HG03175 (cell line): ENCODE measurements at regions not wholly inside any gene's neighbourhood (a gene's known extent, or its start where the extent isn't known, plus 50 kb on each side); places are given as distances from the start of the nearest gene placed in this dataset.
"Not testable (repeated sequence)": the region's sequence is repeated elsewhere in the genome, so short reads cannot be mapped to it uniquely, and the experiment has no call there.

Experiments
- ATAC-seq: cut with Tn5 transposase; IDR thresholded peaks from one replicate; pipeline ENCODE4 v1.9.1; 2021; ENCODE audit warnings: mild to moderate bottlenecking, moderate library complexity; ENCODE audit not compliant: unreplicated experiment

DNA sequence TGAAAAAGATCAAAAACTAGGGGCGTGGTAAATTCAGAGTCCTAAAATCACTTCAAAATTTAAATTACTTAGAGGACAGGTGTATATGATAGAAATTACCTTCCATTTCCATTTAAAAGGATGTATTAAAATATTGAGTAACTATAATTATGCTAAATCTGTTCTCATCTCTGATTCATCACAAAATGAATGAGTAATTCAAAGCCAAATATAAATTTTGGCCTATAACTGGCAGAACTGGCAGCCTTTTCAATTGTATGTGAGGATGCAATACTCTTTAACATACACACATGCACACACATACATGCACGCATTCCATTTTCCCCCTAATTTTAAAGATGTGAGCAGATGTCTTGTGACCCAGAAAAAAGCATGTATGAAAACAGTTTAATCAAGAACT lies 194.6 kb downstream of the EPM2A start:
- ATAC-seq, result no peak

DNA sequence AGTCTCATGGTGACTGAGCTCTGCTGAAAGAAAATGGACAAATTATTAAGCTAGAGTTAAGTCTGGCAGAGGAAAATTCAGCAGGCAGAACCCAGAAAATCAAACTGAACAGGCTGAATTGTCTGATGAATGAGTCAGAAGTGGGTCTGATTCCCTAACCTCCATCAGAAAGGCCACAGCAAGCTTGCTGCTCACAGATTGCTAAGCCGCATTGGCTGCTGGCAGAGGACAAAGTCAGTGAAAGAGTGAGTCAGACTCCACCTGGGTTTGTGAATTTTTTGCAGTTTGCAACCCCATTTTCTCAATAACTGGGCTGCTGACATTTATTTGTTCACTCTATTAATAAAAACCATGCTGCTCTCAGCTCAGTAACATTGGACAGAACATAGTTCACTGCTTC lies 191.3 kb downstream of the EPM2A start:
- no peak for ATAC-seq

DNA sequence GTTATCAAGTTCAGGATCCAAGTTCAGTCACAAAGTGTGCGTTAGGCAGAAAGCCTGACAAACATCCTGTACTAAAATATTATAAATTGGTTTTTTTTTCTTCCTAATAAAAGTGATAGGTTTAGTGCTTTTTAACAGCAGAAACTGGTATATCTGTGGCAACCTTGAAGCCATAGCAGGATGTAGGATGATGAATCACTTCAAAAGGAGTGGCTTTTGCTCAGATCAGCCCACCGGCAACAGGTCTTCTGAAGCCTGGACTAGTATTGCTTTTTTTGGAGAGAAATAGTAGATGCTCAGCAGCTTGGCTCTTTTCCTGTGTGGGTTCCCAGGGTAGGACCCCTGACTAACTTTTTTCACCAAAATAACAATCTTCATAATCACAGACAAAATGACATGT lies 190.8 kb downstream of the EPM2A start:
- no peak for ATAC-seq

DNA sequence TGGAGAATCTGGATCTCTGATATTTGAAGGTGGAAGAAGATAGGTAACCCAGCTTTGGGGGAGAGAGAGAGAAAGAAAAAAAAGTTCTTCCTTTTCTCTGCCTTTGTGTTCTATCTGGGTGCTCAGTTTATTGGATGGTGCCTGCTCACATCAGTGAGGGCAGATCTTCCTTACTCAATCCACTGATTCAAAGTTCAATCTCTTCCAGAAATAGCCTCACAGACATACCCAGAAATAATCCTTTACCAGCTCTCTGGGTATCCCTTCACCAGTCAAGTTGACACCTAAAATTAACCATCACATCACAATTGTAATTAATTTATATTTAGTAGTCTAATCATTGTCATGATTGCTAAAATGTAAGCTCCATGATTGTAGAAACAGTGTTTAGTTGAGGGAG lies 189.1 kb downstream of the EPM2A start:
- ATAC-seq, result no peak

DNA sequence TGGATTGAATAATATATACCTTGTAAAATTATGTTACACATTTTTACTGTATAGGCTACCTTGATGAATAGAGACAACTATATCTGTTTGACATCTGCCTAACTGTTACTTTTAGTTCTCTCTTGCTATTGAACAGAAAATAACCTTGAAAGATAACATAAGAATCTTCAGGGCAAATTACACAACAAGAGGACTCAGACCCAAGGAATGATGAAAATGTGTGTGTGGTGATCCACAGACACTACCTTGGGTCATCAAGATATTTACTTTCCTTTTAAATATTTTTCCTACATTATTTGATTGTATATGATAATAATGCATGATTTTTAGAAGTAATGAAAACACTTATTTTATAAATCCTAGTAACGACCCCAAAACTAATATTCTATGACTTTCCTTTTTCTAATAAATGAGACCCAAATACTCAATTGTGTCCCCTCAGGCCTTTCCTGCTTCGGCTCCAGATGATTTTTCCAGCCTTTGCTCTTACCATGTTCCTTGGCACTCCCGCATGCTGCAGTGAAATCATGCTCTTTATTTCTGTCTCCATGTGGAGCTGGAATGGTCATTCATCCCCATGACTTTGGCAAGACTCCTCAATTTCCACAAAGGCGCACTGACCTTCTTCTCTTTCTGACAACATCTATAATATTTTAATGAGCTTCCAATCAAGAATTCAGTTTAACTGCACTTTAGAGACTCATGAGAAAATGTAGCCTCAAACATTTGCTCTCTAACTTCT lies 187.6 kb downstream of the EPM2A start:
- no peak for ATAC-seq

DNA sequence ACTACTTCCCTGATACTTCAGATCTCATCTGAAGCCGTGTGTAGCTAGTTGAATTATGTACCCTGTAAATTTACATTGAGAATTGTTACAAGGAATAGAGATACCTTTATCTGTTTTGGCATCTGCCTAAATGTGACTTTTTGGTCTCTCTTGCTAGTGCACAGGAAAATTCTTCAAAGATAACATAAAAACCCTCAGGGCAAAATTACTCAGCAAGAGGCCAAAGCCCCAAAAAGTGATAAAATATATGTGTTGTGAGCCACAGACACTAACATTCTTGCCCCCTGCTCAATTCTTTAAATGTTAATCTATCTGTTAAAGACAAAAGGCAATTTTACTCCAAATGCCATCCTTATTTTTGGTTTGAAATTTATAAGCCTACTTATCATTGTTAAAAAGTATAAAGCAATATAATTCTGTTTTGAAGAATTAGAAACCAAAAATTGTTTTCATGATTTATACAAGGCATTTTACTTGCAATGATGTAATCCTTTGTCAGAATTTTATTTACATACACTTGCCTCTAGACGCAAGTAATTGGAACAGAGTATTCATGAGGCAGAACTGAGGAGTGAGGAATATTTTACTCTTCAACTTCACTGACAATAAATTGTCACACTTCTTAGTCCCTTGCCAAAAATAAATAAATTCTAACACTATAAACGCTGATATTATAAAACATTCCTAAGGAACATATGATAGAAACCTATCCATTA lies 186.2 kb downstream of the EPM2A start:
- no peak for ATAC-seq

DNA sequence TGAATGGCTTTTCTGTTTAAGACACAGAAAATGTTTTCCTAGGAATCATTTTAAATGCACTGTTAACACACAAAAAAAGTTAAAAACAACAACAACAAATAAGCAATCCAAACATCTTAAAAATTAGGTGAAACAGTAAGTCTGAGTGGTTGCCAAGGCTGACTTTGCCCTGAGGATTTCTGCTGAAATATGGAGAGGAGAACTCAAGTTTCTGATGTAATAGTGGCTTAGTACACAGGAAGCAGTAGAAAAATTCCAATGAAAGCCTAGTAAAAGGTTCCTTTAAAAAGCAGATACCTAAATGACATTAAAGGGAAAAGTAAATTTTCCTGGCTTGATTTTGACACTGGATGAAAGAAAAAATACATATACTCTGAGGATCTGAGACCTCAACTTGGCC lies 184.2 kb downstream of the EPM2A start:
- no peak for ATAC-seq

DNA sequence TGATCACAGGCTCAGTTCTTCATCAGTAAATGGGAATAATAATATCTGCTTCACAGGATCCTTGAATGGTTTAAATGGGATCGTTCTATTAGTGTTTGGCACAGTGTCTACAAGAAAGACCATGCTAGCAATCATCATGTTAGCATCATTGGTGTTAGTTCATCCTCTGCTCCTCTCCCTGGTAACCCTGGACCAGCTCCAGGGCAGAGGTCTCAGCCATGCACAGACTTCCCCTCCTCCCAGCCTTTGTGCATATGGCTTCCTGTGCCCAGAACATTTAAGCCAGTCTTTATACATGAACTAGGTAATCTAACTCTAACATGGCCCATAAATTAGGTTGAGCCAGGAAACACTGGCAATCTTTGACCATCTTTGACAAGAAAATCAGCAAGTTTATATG lies 180.2 kb downstream of the EPM2A start:
- no peak for ATAC-seq

DNA sequence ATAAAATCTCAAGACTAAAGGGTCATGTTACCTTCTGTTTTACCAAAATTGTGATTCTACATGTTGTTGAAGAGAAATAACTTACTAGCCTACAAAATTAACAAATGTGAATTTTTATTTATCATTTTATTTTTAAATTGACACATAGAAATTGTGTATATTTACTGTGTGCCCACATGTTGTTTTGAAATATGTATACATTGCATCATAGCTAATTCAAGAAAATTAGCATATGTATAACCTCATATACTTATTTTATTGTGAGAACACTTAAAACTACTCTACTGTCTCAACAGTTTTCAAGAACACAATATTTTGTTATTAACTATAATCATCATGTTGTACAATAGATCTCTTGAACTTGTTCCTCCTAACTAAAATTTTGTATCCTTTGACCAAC lies 177.8 kb downstream of the EPM2A start:
- ATAC-seq, result no peak

DNA sequence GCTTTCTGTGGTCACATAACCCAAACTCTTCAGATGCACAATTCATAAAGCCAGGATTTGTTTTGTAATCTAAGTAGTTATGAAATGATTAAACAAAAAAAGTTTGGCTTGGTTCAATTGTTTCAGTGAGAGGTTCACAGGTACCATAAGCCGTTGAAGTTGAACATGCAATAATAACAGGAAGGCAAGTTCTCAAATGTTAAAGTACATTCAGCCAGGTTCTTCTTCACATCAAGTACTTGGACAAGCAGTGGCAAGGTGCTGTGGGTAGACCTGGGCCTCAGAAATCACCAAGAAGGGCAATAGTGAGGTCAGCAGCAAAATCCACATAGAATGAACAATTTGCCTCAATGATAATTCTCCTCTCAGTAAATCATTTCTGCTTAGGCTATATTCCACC lies 175.5 kb downstream of the EPM2A start:
- no peak for ATAC-seq

DNA sequence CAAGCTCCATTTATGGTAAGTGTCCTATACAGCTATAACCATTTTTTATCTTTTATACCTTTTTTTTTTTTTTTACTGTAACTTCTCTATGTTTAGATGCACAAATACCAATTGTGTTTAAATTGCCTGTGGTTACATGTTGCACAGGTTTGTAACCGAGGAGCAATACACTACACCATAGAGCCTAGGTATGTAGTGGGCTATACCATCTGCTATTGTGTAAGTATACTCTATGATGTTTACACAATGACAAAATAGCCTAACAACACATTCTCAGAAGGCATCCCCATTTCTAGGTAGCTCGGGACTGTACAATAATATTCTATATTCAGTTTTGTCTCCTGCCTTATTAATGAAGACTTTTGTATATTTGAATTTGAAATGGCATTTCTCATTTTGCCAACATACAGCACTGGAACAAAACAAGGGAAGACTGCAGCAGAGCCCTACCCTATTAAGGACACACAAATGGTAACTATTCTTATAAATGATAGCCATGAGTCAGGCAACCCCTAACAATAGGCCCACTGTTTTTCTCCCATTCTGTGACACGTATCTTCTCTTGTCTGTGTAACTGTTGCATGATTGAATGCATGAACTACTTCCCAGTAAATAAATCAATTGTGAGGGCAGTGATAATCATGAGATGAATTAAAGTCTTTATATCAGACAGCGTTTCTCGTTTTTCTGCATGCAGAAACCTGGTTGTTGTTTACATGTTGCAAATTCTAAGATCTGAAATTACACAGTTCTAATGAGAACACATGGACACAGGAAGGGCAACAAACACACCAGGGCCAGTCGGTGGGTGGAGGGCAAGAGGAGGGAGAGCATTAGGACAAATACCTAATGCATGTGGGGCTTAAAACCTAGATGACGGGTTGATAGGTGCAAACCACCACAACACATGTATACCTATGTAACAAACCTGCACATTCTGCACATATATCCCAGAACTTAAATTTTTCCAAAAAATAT lies 173.9 kb downstream of the EPM2A start:
- no peak for ATAC-seq

DNA sequence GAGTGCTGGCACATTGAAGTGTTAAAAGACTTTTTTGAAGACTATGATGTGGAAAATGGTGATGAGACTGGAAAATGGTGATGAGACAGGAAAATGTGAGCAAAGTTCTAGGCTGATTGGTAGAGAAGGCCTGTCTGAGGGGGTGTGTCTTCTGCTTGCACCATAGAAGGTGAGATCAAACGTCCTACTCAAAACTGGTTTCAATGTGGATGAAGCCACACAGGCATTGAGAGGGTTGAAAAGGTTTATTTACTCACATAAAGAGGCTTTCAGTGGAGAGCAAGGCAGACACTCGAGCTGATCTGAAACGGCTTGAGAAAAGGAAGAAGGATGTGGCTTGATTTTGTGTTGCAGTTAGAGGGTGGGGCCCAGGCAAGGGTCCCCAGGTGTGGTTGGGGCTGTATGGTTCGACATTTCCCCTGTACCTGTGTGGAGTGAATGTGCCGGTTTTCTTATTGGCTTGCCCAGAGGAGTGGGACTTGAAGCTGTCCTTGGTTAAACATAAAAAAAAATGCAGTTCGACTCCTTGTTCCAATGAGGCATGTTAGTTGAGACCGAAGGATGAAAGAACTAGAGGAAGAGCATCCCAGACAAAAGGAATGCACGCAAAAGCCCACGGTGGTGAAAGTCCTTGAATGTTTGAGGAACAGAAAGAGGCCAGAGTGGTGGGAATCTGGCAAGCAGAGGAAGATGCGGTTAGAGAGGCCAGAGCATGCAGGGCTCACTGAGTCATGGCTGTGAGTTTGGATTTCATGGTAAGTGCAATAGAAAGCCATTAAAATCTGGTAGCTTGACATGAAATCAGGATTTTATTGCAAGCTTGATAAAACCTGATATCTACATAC lies 172.3 kb downstream of the EPM2A start:
- no peak for ATAC-seq

DNA sequence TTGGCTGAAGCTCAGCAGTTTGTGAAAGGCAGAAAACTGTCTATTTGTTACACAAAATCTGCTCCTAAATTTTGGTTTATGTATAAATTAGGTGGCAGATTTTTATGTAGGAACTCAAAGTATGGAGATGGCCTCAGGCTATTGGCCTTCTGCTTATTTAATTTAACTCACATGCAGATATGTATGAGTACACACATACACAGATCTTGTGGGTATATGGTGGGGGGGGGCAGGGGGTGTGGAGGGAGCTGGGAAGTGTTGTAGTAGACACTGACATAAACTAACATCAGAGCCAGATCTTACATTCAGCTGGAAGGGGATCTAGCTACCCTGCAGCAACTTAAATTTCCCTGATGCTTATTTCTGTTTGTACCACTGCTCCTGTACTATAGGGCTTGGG lies 170.8 kb downstream of the EPM2A start:
- ATAC-seq, result no peak

DNA sequence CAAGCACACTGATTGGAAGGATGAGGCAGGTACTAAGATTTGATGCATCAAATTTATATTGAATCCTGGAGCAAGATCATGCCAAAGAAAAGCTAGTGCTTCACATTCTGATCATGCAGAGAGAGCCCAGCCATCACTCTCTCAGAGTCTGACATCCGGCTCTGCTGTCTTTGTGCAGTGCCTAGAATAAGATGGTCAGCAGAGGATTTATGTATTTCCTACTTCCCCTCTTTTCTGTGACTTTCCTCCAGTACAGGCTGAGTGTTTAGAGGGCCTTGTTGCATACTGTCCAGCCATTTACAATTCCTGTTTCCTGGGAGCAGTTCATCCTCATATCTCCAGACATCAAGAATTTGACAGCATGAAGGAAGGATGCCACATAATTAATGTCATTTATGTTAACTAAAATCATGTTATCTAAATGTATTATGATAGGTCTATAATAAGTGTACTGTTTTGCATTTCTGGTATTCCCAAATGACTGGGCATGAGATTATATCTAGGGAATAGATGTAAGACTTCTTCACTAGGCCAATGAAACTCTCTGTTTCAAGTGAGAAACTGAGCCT lies 167.6 kb downstream of the EPM2A start:
- no peak for ATAC-seq

DNA sequence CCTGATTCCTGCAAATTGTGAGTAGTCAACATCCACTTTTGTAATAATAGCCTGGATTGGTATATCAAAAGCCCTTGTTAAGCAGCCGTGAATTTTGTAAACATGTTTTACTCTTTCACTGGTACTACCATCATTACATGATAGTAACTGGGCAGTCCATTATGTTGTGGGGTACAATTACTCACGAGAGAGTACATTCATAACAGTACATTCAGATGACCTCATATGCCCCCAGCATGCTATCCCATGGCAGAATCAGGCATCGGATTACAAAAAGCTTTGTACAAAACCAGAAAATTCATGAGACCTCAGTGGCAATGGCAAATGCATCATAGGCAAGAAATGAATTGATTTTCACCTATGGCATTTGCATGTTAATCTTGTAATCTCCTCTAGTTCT lies 166.2 kb downstream of the EPM2A start:
- ATAC-seq, result no peak

DNA sequence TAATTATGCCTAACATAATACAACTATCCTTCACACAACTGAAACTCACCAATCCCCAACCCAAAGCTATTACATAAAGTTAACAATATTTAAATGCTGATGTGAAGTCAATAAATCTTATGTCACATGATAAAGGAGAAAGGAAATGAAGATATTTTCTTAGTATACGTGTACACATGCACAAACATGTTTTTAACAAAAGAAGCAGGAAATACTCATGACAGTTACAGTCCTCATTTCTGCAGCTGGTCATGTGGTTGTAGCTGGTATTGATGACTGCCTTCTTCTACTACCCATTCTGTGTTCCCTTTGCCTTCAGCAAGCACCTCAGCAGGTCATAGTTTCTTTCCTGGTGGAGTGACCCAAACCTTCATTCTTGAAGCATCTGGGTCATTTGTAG lies 165.0 kb downstream of the EPM2A start:
- not testable (repeated sequence) for ATAC-seq

DNA sequence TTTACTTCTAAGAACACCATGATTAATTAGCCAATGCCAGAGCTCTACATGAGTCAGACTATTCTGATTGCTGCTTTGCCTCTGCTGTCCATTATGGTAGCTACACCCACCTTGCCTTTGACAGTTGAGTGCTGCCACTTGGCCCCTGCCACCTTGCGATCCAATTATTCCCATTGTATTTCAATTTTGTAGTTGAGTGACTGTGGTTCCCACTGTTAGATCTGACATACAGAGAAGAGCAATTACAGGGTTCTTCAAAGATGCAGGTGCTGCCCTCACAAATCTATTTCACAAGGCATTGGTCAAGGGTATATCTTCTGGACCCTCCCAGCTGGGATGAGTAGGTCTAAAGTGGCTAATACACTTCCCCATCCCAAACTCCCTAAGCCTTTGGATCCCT lies 161.1 kb downstream of the EPM2A start:
- ATAC-seq, result not testable (repeated sequence)
